Erythroblast (primary cell): ENCODE measurements at regions not wholly inside any gene's neighbourhood (a gene's known extent, or its start where the extent isn't known, plus 50 kb on each side); places are given as distances from the start of the nearest gene placed in this dataset.
"Not testable (repeated sequence)": the region's sequence is repeated elsewhere in the genome, so short reads cannot be mapped to it uniquely, and the experiment has no call there.

Source experiments
- GATA1 ChIP-seq: IDR thresholded peaks from 2 replicates; pipeline ENCODE4 v1.6.1; 2011; ENCODE audit warnings: low read depth, mild to moderate bottlenecking, control low read depth, low read length, moderate library complexity
- POLR2A ChIP-seq: IDR thresholded peaks from 2 replicates; pipeline ENCODE4 v1.6.1; 2011; ENCODE audit warnings: mild to moderate bottlenecking, low read length

GRCh38 chr4:118424062-118424461 lies 71.3 kb upstream of the PRSS12 start:
- TF ChIP-seq POLR2A, GATA1: not testable (repeated sequence)
